HG02798 (cell line): ENCODE measurements at regions not wholly inside any gene's neighbourhood (a gene's known extent, or its start where the extent isn't known, plus 50 kb on each side); places are given as distances from the start of the nearest gene placed in this dataset.
"Not testable (repeated sequence)": the region's sequence is repeated elsewhere in the genome, so short reads cannot be mapped to it uniquely, and the experiment has no call there.

Experiments
- ATAC-seq: cut with Tn5 transposase; IDR thresholded peaks from one replicate; pipeline ENCODE4 v1.9.1; 2021; ENCODE audit warnings: mild to moderate bottlenecking; ENCODE audit not compliant: unreplicated experiment, poor library complexity

- ATAC-seq, result no peak
Measured at GRCh38 chr14:101090976-101091375, 187.5 kb upstream of the RTL1 start.

GRCh38 chr14:101094916-101095315 is 191.4 kb upstream of the RTL1 start:
- ATAC-seq, result not testable (repeated sequence)

- ATAC-seq, result no peak
Measured at GRCh38 chr14:101096551-101096950, 193.0 kb upstream of the RTL1 start.

- ATAC-seq, result no peak
Measured at GRCh38 chr14:101097109-101097793, 193.7 kb upstream of the RTL1 start.

GRCh38 chr14:101098177-101098576 is 194.7 kb upstream of the RTL1 start:
- no peak for ATAC-seq

- no peak for ATAC-seq
Measured at GRCh38 chr14:101098641-101099040, 195.1 kb upstream of the RTL1 start.

GRCh38 chr14:101101456-101102056 is 198.0 kb upstream of the RTL1 start:
- ATAC-seq, result no peak

- no peak for ATAC-seq
Measured at GRCh38 chr14:101102875-101103274, 199.4 kb upstream of the RTL1 start.

- ATAC-seq, result no peak
Measured at GRCh38 chr14:101103321-101103901, 199.9 kb upstream of the RTL1 start.

GRCh38 chr14:101104485-101104884 is 201.0 kb upstream of the RTL1 start:
- ATAC-seq, result no peak

GRCh38 chr14:101105045-101105444 is 201.5 kb upstream of the RTL1 start:
- ATAC-seq, result no peak

- no peak for ATAC-seq
Measured at GRCh38 chr14:101108579-101109346, 205.2 kb upstream of the RTL1 start.

GRCh38 chr14:101109347-101109638 is 205.8 kb upstream of the RTL1 start:
- no peak for ATAC-seq

- no peak for ATAC-seq
Measured at GRCh38 chr14:101109981-101110728, 206.6 kb upstream of the RTL1 start.

- no peak for ATAC-seq
Measured at GRCh38 chr14:101110729-101111619, 207.5 kb upstream of the RTL1 start.

GRCh38 chr14:101111620-101112290 is 208.2 kb upstream of the RTL1 start:
- ATAC-seq, result no peak

GRCh38 chr14:101112351-101113107 is 209.0 kb upstream of the RTL1 start:
- ATAC-seq, result no peak

- no peak for ATAC-seq
Measured at GRCh38 chr14:101113108-101113612, 209.6 kb upstream of the RTL1 start.
